Bronchial epithelial cell (primary cell): ENCODE measurements at regions not wholly inside any gene's neighbourhood (a gene's known extent, or its start where the extent isn't known, plus 50 kb on each side); places are given as distances from the start of the nearest gene placed in this dataset.

Experiments
- DNase-seq: peaks from one replicate; pipeline ENCODE4 v3.0.0-alpha.2; 2010; ENCODE audit warnings: low read depth
- FAIRE-seq: peaks from 2 replicates; lab custom pipeline; 2011; peaks lifted over from hg19 to GRCh38; lab: Jason Lieb, UNC
- H3K27me3 ChIP-seq: 2 replicates; pipeline ENCODE4 v1.5.1; 2011; ENCODE audit warnings: low read length; ENCODE audit not compliant: control insufficient read depth, insufficient read depth
- H3K36me3 ChIP-seq: 2 replicates; pipeline ENCODE4 v1.5.1; 2011; ENCODE audit warnings: low read length; ENCODE audit not compliant: control insufficient read depth, insufficient read depth
- H3K4me3 ChIP-seq: 2 replicates; pipeline ENCODE4 v1.5.1; 2011; ENCODE audit warnings: mild to moderate bottlenecking, low read depth, low read length, control low read depth
- TF ChIP-seq, protein P1 (sequence below): IDR thresholded peaks from 2 replicates; pipeline ENCODE4 v1.5.1; 2011; ENCODE audit warnings: mild to moderate bottlenecking, moderate library complexity, low read length, control low read depth, inconsistent platforms; ENCODE audit not compliant: insufficient read depth, severe bottlenecking

DNA sequence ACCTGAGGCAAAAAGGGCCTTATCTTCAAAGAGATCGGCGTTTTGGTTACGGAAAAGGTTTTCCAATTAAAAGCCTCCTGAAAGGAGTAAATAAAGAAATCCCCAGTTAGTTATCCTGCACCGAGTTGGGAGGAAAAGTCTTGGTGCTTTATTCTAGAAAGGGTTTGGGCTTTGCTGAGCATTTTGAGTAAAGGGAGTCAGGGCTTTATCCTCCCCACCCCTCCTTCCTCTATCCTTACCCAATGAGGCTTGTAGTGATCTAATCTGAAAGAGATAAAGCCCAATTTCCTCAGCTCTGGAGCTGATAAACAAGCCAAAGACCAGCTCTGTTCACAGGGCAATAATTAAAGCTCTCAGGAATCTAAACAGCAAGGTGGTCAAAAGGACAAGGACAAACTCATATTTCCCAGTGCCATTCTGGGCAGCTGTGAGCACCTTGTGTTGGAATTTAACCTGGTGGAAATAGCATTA is 188.9 kb upstream of the TSC22D1 start:
- DNase-seq: no peak
- FAIRE-seq: no peak
- H3K36me3 ChIP-seq: no peaks in the 10 kb centered on the region
- no peak overlapping the region for H3K4me3 ChIP-seq
- TF ChIP-seq, protein P1, sequence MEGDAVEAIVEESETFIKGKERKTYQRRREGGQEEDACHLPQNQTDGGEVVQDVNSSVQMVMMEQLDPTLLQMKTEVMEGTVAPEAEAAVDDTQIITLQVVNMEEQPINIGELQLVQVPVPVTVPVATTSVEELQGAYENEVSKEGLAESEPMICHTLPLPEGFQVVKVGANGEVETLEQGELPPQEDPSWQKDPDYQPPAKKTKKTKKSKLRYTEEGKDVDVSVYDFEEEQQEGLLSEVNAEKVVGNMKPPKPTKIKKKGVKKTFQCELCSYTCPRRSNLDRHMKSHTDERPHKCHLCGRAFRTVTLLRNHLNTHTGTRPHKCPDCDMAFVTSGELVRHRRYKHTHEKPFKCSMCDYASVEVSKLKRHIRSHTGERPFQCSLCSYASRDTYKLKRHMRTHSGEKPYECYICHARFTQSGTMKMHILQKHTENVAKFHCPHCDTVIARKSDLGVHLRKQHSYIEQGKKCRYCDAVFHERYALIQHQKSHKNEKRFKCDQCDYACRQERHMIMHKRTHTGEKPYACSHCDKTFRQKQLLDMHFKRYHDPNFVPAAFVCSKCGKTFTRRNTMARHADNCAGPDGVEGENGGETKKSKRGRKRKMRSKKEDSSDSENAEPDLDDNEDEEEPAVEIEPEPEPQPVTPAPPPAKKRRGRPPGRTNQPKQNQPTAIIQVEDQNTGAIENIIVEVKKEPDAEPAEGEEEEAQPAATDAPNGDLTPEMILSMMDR: no peak
- H3K27me3 ChIP-seq: no peaks in the 10 kb centered on the region

GRCh38 chr13:44764302-44764692 is 188.2 kb upstream of the TSC22D1 start:
- DNase-seq: no peak
- FAIRE-seq: no peak
- Histone ChIP-seq H3K27me3 (no peaks in the 10 kb centered on the region), H3K36me3 (no peaks in the 10 kb centered on the region), H3K4me3 (no peak overlapping the region)
- TF ChIP-seq, protein P1: no peak

DNA sequence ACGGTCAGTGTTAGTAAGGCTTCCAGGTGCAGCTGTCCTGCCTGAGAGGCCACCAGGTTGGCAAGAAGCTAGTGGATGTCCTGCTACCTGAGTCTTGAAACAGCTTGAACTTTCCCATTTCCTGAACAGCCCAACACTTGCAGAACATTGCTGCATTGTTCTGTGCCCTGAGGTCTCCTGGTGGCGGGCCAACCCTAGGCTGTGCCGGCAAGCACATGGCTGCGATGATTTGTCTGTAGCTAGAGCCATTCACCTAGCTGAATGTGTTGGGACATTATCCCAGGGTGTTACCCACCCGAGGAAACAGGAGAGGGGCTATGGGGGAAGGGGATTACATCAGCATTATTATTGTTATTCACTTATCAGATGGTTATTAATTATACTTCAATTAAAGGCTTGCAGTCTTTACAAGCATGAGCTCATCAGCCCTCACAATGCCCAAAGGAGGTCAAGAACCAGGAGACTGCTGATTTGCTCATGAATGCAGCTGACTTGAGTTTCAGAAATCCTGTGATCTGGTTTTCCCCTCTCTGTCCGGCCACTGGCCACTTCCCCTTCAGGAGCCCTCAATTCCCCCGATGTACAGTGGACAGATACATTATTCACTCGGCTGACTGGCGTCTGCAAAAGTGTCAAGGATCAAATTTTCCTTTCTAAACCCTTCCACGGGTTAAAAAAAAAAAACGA is 187.6 kb upstream of the TSC22D1 start:
- TF ChIP-seq, protein P1: no peak
- H3K36me3 ChIP-seq: no peaks in the 10 kb centered on the region
- no peaks in the 10 kb centered on the region for H3K27me3 ChIP-seq
- no peak for DNase-seq
- H3K4me3 ChIP-seq: no peak overlapping the region
- FAIRE-seq: no peak

- DNase-seq (no peak), FAIRE-seq (no peak)
- TF ChIP-seq, protein P1: no peak
- H3K4me3 ChIP-seq: no peak overlapping the region
- no peaks in the 10 kb centered on the region for H3K27me3 ChIP-seq
- H3K36me3 ChIP-seq: no peaks in the 10 kb centered on the region
Measured at GRCh38 chr13:44762911-44763310, 186.8 kb upstream of the TSC22D1 start.

DNA sequence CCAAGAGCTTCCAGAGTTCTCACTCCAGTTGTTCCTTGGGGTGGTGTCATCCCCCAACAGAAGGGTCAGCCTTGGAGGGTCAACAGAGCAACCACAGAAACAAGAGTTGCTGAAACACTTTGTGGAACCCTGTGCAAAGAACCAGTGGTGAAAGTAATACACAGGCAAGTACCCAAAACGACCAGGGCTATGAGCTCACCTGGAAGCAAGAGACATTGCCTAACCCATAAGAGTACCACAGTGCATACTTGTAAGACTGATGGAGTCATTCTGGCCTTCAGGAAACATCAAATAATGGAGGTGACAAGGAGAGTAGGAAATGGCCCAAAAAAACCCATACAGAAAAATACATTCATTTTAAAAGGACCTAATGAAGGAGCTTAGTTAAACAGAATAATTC is 184.3 kb upstream of the TSC22D1 start:
- DNase-seq (peak; percentile 71), FAIRE-seq (no peak)
- TF ChIP-seq, protein P1: no peak

More for the DNA sequence above, 184.3 kb upstream of the TSC22D1 start:
- H3K36me3 ChIP-seq: no peaks in the 10 kb centered on the region
- H3K4me3 ChIP-seq: no peak overlapping the region
- H3K27me3 ChIP-seq: no peaks in the 10 kb centered on the region
